Ascending aorta (tissue), 2 donors: ENCODE measurements at regions not wholly inside any gene's neighbourhood (a gene's known extent, or its start where the extent isn't known, plus 50 kb on each side); places are given as distances from the start of the nearest gene placed in this dataset.
A peak's percentile ranks its signal among the peaks of the same experiment; 100 is the strongest.

Source experiments
- DNase-seq, 2 donors: peaks; one replicate each; pipeline ENCODE4 v3.0.0-alpha.2; 2019; ENCODE audit warnings: low spot score in 2 of 2
- H3K27ac ChIP-seq, 2 donors: fragments of 200-600 bp; sonication (generic); one replicate each; pipeline ENCODE4 v1.5.1; 2016 to 2017; ENCODE audit warnings: mild to moderate bottlenecking in 1 of 2
- H3K27me3 ChIP-seq: fragments of 200-600 bp; sonication (generic); one replicate; pipeline ENCODE4 v1.5.1; 2017
- H3K36me3 ChIP-seq, 2 donors: fragments of 200-600 bp; sonication (generic); one replicate each; pipeline ENCODE4 v1.5.1; 2016
- H3K4me1 ChIP-seq, 2 donors: fragments of 200-600 bp; sonication (generic); one replicate each; pipeline ENCODE4 v1.5.1; 2016 to 2017; ENCODE audit warnings: mild to moderate bottlenecking in 1 of 2
- H3K4me3 ChIP-seq, 2 donors: fragments of 200-600 bp; sonication (generic); one replicate each; pipeline ENCODE4 v1.5.1; 2016 to 2017; ENCODE audit warnings: mild to moderate bottlenecking in 1 of 2
- H3K9me3 ChIP-seq, 2 donors: fragments of 200-600 bp; sonication (generic); one replicate each; pipeline ENCODE4 v1.5.1; 2016
- CTCF ChIP-seq, 3 experiments: fragments of 200-600 bp in 2 of 3; fragments of 450-650 bp in 1 of 3; sonication (generic) in 2 of 3; IDR thresholded peaks; one replicate each; pipeline ENCODE4 v1.5.1; 2016 to 2019; ENCODE audit warnings: antibody characterized with exemption in 3 of 3, mild to moderate bottlenecking in 1 of 3, moderate library complexity in 1 of 3
- intact Hi-C: fragments of 100-400 bp; cut with DNase I; formaldehyde crosslinking; loops from one replicate; pipeline ENCODE4 v1.15.1; 2023

GRCh38 chr2:164439885-164440284 lies 181.4 kb downstream of the GRB14 start:
- no peak for DNase-seq
- TF ChIP-seq CTCF (IDR thresholded peaks at IDR 0.05): no peak

DNA sequence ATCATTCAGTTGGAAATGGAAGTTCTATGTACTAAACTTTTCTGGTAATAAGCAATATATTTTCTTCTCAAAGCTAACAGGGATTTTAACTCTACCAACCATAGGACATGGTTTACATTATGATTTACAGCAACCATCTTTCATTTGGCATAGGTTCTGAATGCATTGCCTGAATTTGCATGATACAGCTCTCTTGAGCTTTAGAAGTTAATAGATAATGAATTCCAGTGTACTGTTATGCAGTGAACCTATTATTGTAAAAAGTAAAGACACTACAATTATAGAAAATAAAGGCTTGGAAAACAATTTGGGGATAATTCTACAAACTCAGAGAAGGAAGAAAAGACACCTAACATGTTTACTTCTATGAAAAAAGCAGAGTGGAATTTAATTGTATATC lies 182.0 kb downstream of the GRB14 start:
- Histone ChIP-seq H3K9me3 (no peaks in the 10 kb centered on the region), H3K4me3 (no peak overlapping the region), H3K27me3 (no peaks in the 10 kb centered on the region), H3K27ac (no peak overlapping the region), H3K4me1 (no peaks in the 10 kb centered on the region), H3K36me3 (no peaks in the 10 kb centered on the region)
- intact Hi-C loops: no loop called here
- TF ChIP-seq CTCF (IDR thresholded peaks at IDR 0.05): no peak
- no peak for DNase-seq

More at GRCh38 chr2:164439885-164440284, 181.4 kb downstream of the GRB14 start:
- no peaks in the 10 kb centered on the region for H3K4me1 ChIP-seq
- no peaks in the 10 kb centered on the region for H3K27me3 ChIP-seq
- intact Hi-C loops: no loop called here
- no peaks in the 10 kb centered on the region for H3K9me3 ChIP-seq
- no peak overlapping the region for H3K4me3 ChIP-seq
- no peak overlapping the region for H3K27ac ChIP-seq
- H3K36me3 ChIP-seq: no peaks in the 10 kb centered on the region

- no peak overlapping the region for H3K27ac ChIP-seq
- no peak overlapping the region for H3K4me3 ChIP-seq
- DNase-seq: no peak
- no peaks in the 10 kb centered on the region for H3K36me3 ChIP-seq
- no peak for TF ChIP-seq CTCF (IDR thresholded peaks at IDR 0.05)
- no peaks in the 10 kb centered on the region for H3K4me1 ChIP-seq
- intact Hi-C loops: no loop called here
- no peaks in the 10 kb centered on the region for H3K9me3 ChIP-seq
- no peaks in the 10 kb centered on the region for H3K27me3 ChIP-seq
These were observed 182.6 kb downstream of the GRB14 start for GRCh38 chr2:164438490-164439205.

DNA sequence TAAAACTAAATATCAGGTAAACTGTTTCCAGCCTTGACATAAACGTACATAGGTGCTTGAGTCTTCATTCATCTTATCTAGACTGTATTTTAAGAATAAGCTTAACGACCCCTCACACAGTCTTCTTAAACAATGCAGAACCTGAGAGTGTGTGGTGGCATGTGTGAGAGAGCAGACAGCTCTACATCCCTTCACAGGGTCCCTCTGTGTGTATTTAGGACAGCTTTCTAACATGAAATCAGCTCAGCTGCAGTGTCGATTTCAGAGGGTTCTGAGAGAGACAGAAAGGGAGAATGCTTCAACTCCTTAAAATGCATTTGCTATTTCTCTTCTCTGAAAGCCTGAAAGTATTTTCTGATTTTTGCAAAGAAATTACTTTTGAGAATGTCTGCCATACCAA lies 185.2 kb downstream of the GRB14 start:
- no peak overlapping the region for H3K27ac ChIP-seq
- H3K9me3 ChIP-seq: no peaks in the 10 kb centered on the region
- no peaks in the 10 kb centered on the region for H3K36me3 ChIP-seq
- no peaks in the 10 kb centered on the region for H3K27me3 ChIP-seq
- no peak for TF ChIP-seq CTCF (IDR thresholded peaks at IDR 0.05)
- no peaks in the 10 kb centered on the region for H3K4me1 ChIP-seq
- intact Hi-C loops: no loop called here
- H3K4me3 ChIP-seq: no peak overlapping the region
- DNase-seq: no peak

DNA sequence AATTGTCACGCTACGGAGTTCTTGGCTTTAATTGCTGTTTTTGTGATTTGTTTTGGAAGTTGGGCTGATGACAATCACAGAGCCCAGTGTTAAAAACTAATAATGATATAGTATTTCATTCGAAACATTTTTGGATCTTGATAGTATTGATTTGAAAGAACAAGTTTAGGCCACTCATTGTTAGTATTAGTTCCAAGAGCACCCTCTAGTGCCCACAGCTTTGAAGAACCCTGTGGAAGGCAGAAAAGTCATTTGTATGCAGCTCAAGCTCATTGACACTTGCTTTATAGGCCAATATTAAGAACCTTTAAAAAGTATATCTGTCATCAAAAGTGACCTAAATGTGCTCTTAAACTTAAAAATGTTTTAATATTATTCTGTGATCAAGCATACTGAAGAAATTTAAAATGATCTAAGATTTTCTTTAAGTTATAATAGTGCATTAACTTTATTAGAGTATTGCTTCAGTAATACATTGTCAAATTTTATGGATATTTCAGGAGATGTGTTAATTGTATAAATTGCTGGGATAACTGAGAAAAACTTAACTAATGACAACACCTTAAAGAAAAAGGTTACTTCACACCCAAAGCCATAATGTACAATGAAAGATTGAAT lies 191.0 kb downstream of the GRB14 start:
- Histone ChIP-seq H3K4me1 (no peaks in the 10 kb centered on the region), H3K4me3 (no peak overlapping the region), H3K27ac (no peak overlapping the region), H3K36me3 (no peaks in the 10 kb centered on the region), H3K27me3 (no peaks in the 10 kb centered on the region), H3K9me3 (no peaks in the 10 kb centered on the region)
- intact Hi-C loops: loop anchor here (2.0 kb wide), 1 partner anchor 1085 kb away; no protein-coding TSS in a partner anchor
- DNase-seq: no peak
- peak in 2 of 3 experiments; percentile 54 to 68 for TF ChIP-seq CTCF (IDR thresholded peaks at IDR 0.05)
